Lung (tissue), 11 donors: ENCODE measurements at regions not wholly inside any gene's neighbourhood (a gene's known extent, or its start where the extent isn't known, plus 50 kb on each side); places are given as distances from the start of the nearest gene placed in this dataset.

Source experiments
- ATAC-seq: fragments of 200-7000 bp; cut with Tn5 transposase; one replicate; pipeline ENCODE4 v1.9.1; 2020; ENCODE audit warnings: moderate number of reproducible peaks; ENCODE audit not compliant: insufficient read depth, low FRiP score
- DNase-seq, 3 donors: peaks; one replicate each; pipeline ENCODE4 v3.0.0-alpha.2; 2013 to 2017
- H3K27ac ChIP-seq, 2 donors: one replicate each; pipeline ENCODE4 v1.5.1; 2013; ENCODE audit warnings: mild to moderate bottlenecking in 2 of 2, moderate library complexity in 2 of 2, control low read depth in 1 of 2, inconsistent platforms in 1 of 2, low read depth in 1 of 2, low read length in 1 of 2
- H3K27me3 ChIP-seq, 3 donors: one replicate each; pipeline ENCODE4 v1.5.1; 2013; ENCODE audit warnings: low read length in 2 of 3; ENCODE audit not compliant: control insufficient read depth in 3 of 3, insufficient read depth in 3 of 3
- H3K36me3 ChIP-seq, 4 donors: one replicate each; pipeline ENCODE4 v1.5.1; 2013; ENCODE audit warnings: low read length in 4 of 4, mild to moderate bottlenecking in 1 of 4, moderate library complexity in 1 of 4; ENCODE audit not compliant: control insufficient read depth in 4 of 4, insufficient read depth in 4 of 4
- H3K4me1 ChIP-seq, 5 donors: one replicate each; pipeline ENCODE4 v1.5.1; 2013; ENCODE audit warnings: low read length in 5 of 5, mild to moderate bottlenecking in 2 of 5, moderate library complexity in 1 of 5; ENCODE audit not compliant: control insufficient read depth in 5 of 5, insufficient read depth in 5 of 5
- H3K4me3 ChIP-seq: one replicate; pipeline ENCODE4 v1.5.1; 2013; ENCODE audit warnings: mild to moderate bottlenecking, control low read depth, moderate library complexity
- H3K9ac ChIP-seq, 2 donors: one replicate each; pipeline ENCODE4 v1.5.1; 2013; ENCODE audit warnings: low read length in 2 of 2, control low read depth in 1 of 2; ENCODE audit not compliant: insufficient read depth in 1 of 2
- H3K9me3 ChIP-seq, 4 donors: one replicate each; pipeline ENCODE4 v1.5.1; 2013; ENCODE audit warnings: low read length in 3 of 4, mild to moderate bottlenecking in 1 of 4, moderate library complexity in 1 of 4; ENCODE audit not compliant: control insufficient read depth in 4 of 4, insufficient read depth in 3 of 4
- WGBS, 2 donors: extraction: QIAGEN DNeasy Blood & Tissue Kit; methylation state at CpG; one replicate each; pipeline ENCODE4 v1.1.7; 2013; 5-methylcytosine and 5-hydroxymethylcytosine counted together
- TF ChIP-seq, protein P1 (sequence below): IDR thresholded peaks from 2 replicates; pipeline ENCODE4 v1.5.1; 2012; ENCODE audit warnings: mild to moderate bottlenecking; ENCODE audit errors: control extremely low read depth, extremely low read depth
- donor health status: control.
- donor health status: control.
- donor health status: Bipolar disorder and iron deficiency.
- donor health status: healthy.
- donor health status: DM: yes; HTN: yes; CAD: no.

DNA sequence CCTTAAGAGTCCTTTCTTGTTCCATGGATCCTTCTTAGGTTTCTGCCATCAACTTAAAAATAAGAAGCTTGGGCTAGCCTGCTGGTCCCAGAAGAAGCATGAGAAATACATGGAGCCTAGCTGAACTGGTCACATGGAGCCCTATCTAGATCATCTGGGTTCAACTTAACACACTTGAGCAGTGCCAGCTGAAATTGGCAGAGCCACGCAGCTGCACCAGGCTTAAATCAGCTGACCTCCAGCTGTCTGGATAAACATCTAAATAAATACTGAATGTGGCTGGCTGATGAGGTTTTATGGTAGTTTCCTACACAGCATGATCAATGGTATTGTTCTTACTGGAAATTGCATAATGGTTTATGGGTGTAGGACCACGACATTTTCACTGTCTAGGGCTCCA is 598.4 kb upstream of the FAM241A start:
- Histone ChIP-seq H3K4me1 (no peaks in the 10 kb centered on the region), H3K36me3 (no peaks in the 10 kb centered on the region), H3K27ac (no peak overlapping the region), H3K27me3 (no peaks in the 10 kb centered on the region), H3K9me3 (peaks cover 0 to 2% (median 0%) of the 10 kb centered on the region in 4 donors), H3K9ac (no peak overlapping the region), H3K4me3 (no peak overlapping the region)
- DNase-seq (no peak), ATAC-seq (no peak)
- TF ChIP-seq, protein P1, sequence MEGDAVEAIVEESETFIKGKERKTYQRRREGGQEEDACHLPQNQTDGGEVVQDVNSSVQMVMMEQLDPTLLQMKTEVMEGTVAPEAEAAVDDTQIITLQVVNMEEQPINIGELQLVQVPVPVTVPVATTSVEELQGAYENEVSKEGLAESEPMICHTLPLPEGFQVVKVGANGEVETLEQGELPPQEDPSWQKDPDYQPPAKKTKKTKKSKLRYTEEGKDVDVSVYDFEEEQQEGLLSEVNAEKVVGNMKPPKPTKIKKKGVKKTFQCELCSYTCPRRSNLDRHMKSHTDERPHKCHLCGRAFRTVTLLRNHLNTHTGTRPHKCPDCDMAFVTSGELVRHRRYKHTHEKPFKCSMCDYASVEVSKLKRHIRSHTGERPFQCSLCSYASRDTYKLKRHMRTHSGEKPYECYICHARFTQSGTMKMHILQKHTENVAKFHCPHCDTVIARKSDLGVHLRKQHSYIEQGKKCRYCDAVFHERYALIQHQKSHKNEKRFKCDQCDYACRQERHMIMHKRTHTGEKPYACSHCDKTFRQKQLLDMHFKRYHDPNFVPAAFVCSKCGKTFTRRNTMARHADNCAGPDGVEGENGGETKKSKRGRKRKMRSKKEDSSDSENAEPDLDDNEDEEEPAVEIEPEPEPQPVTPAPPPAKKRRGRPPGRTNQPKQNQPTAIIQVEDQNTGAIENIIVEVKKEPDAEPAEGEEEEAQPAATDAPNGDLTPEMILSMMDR: no peak
- 47 to 50% methylated on average over 2 of the region's 2 CpGs for WGBS, 2 donors

DNA sequence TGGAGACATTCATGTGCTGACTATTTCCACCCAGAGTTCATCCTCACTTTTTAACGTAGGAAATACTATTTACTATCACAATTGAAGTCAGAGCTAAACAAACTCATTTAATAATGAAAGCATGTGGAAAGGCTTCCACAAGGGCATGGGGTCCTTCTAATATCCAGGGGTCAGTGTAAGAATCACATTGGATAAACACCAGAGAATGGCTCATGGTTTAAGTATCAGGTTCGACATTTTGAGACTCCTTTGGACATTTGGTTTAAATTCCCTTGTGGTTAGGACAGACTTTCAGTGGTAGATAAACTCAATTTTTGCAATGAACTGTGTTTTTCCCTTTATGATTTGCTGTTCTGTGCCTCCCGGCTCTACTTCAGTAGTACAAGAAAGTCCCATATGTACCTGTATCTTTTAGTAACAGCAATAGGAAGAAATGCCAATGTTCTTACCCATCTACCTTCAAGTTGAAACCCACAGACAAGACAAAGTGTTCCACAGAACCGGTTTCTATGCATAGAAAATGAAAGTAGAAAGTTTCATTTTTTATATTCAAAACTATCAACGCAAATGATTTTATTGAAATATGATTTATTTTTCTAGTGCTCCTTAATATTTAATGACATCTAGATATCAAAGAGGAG is 589.0 kb upstream of the FAM241A start:
- H3K27me3 ChIP-seq: no peaks in the 10 kb centered on the region
- no peaks in the 10 kb centered on the region for H3K4me1 ChIP-seq
- 75 to 83% methylated on average over 5 of the region's 5 CpGs for WGBS, 2 donors
- TF ChIP-seq, protein P1: no peak
- H3K4me3 ChIP-seq: no peak overlapping the region
- ATAC-seq (no peak), DNase-seq (no peak)
- H3K9ac ChIP-seq: no peak overlapping the region
- no peaks in the 10 kb centered on the region for H3K9me3 ChIP-seq
- H3K36me3 ChIP-seq: no peaks in the 10 kb centered on the region
- H3K27ac ChIP-seq: no peak overlapping the region

DNA sequence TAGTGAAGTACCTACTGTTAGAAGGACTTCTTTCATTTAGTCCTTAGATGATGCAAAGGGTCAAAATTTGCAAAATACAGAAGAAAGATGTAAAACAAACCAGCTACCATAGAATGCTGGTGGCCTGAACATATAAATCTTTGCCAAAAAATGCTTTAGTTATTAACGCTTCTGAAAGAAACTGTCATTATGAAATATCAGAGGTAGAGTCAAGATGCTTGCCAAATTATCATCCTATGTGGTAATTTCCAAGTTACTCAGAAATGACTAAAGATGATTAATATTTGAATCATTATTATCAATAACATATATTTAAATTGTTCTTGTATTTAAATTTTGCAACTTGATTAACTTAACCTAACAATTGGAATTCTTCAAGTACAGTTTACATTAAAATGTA is 588.4 kb upstream of the FAM241A start:
- Histone ChIP-seq H3K36me3 (no peaks in the 10 kb centered on the region), H3K27me3 (no peaks in the 10 kb centered on the region), H3K4me3 (no peak overlapping the region), H3K9me3 (no peaks in the 10 kb centered on the region), H3K9ac (no peak overlapping the region), H3K4me1 (no peaks in the 10 kb centered on the region), H3K27ac (no peak overlapping the region)
- ATAC-seq: no peak
- 89% methylated on average over 1 of the region's 1 CpG for WGBS, 2 donors
- DNase-seq: no peak
- TF ChIP-seq, protein P1: no peak

DNA sequence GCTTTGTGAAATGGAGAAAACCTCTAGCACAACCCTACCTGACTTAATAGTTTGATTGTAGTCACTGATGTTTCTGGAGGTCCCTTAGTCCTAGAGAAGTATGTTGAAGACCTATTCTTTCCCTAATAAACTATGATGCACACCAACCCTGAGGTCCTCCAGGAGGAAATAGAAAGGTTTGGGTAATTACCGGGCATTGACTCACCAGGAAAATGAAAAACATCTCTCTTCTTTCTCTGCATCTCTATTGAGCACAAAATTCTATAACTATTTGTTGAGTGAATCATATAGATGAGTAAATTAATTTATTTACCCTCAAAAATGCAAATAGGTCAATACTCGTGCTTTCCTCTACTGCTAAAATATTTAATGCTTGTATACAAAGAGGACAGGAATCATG is 582.4 kb upstream of the FAM241A start:
- 52 to 82% methylated on average over 2 of the region's 2 CpGs for WGBS, 2 donors
- ATAC-seq (no peak), DNase-seq (no peak)
- Histone ChIP-seq H3K27ac (no peak overlapping the region), H3K36me3 (no peaks in the 10 kb centered on the region), H3K27me3 (no peaks in the 10 kb centered on the region), H3K9me3 (peaks cover 0 to 4% (median 0%) of the 10 kb centered on the region in 4 donors), H3K4me3 (no peak overlapping the region), H3K4me1 (no peaks in the 10 kb centered on the region), H3K9ac (no peak overlapping the region)
- TF ChIP-seq, protein P1: no peak
